Hematopoietic multipotent progenitor cell treated with erythropoietin and hydrocortisone succinate and interleukin-3 and kit ligand, for 15 days (in vitro differentiated cells): ENCODE measurements at regions not wholly inside any gene's neighbourhood (a gene's known extent, or its start where the extent isn't known, plus 50 kb on each side); places are given as distances from the start of the nearest gene placed in this dataset.
"Not testable (repeated sequence)": the region's sequence is repeated elsewhere in the genome, so short reads cannot be mapped to it uniquely, and the experiment has no call there.

Experiments
- DNase-seq: peaks from one replicate; pipeline ENCODE4 v3.0.0-alpha.2; 2015; ENCODE audit warnings: low spot score

- DNase-seq: no peak
Observed at GRCh38 chr1:213680677-213681325, 307.0 kb upstream of the PROX1 start.

- DNase-seq: no peak
Observed at GRCh38 chr1:213681788-213682340, 305.9 kb upstream of the PROX1 start.

GRCh38 chr1:213683529-213683928 lies 304.2 kb upstream of the PROX1 start:
- no peak for DNase-seq

- no peak for DNase-seq
Observed at GRCh38 chr1:213684454-213684853, 303.3 kb upstream of the PROX1 start.

GRCh38 chr1:213685992-213686582 lies 301.7 kb upstream of the PROX1 start:
- no peak for DNase-seq

- no peak for DNase-seq
Observed at GRCh38 chr1:213686983-213687382, 300.8 kb upstream of the PROX1 start.

- no peak for DNase-seq
Observed at GRCh38 chr1:213687832-213688231, 299.9 kb upstream of the PROX1 start.

GRCh38 chr1:213688655-213689054 lies 299.1 kb upstream of the PROX1 start:
- DNase-seq: no peak

- no peak for DNase-seq
Observed at GRCh38 chr1:213689260-213689659, 298.5 kb upstream of the PROX1 start.

GRCh38 chr1:213690341-213690917 lies 297.3 kb upstream of the PROX1 start:
- no peak for DNase-seq

- no peak for DNase-seq
Observed at GRCh38 chr1:213692321-213692720, 295.5 kb upstream of the PROX1 start.

GRCh38 chr1:213693864-213694263 lies 293.9 kb upstream of the PROX1 start:
- DNase-seq: no peak

- DNase-seq: no peak
Observed at GRCh38 chr1:213697192-213697802, 290.5 kb upstream of the PROX1 start.

GRCh38 chr1:213698092-213698702 lies 289.6 kb upstream of the PROX1 start:
- DNase-seq: no peak

GRCh38 chr1:213702703-213703102 lies 285.1 kb upstream of the PROX1 start:
- DNase-seq: no peak

GRCh38 chr1:213704941-213705340 lies 282.8 kb upstream of the PROX1 start:
- DNase-seq: no peak

- DNase-seq: not testable (repeated sequence)
Observed at GRCh38 chr1:213711833-213712490, 275.8 kb upstream of the PROX1 start.

- DNase-seq: no peak
Observed at GRCh38 chr1:213714645-213715044, 273.1 kb upstream of the PROX1 start.

- DNase-seq: no peak
Observed at GRCh38 chr1:213715182-213715581, 272.6 kb upstream of the PROX1 start.

GRCh38 chr1:213719462-213719861 lies 268.3 kb upstream of the PROX1 start:
- DNase-seq: no peak

GRCh38 chr1:213720032-213720431 lies 267.7 kb upstream of the PROX1 start:
- no peak for DNase-seq

GRCh38 chr1:213723187-213723586 lies 264.6 kb upstream of the PROX1 start:
- DNase-seq: no peak
